Left ventricle myocardium inferior (tissue), 1 donor: ENCODE measurements at regions not wholly inside any gene's neighbourhood (a gene's known extent, or its start where the extent isn't known, plus 50 kb on each side); places are given as distances from the start of the nearest gene placed in this dataset.
A peak's percentile ranks its signal among the peaks of the same experiment; 100 is the strongest.

Source experiments
- DNase-seq: peaks from one replicate; pipeline ENCODE4 v3.0.0-alpha.2; 2020
- H3K27ac ChIP-seq: fragments of 200-600 bp; replicated peaks from 2 replicates; pipeline ENCODE4 v1.8.0; 2021
- H3K27me3 ChIP-seq: fragments of 200-600 bp; 2 replicates; pipeline ENCODE4 v1.8.0; 2021; ENCODE audit warnings: low read depth
- H3K36me3 ChIP-seq: fragments of 200-600 bp; 2 replicates; pipeline ENCODE4 v1.8.0; 2021
- H3K4me1 ChIP-seq: fragments of 200-600 bp; 2 replicates; pipeline ENCODE4 v1.8.0; 2021
- H3K4me3 ChIP-seq: fragments of 200-600 bp; 2 replicates; pipeline ENCODE4 v1.8.0; 2021; ENCODE audit warnings: mild to moderate bottlenecking, moderate library complexity
- H3K9me3 ChIP-seq: fragments of 200-600 bp; replicated peaks from 2 replicates; pipeline ENCODE4 v1.8.0; 2021
- CTCF ChIP-seq: fragments of 200-600 bp; IDR thresholded peaks from 2 replicates; pipeline ENCODE4 v1.8.0; 2021; ENCODE audit warnings: antibody characterized with exemption, mild to moderate bottlenecking, borderline replicate concordance
- intact Hi-C: fragments of 100-400 bp; cut with micrococcal nuclease; formaldehyde crosslinking; loops from one replicate; pipeline ENCODE4 v1.11.0; 2022
- donor health status: DM: no; HTN: yes; CAD: no; lungs with severe emphysema.

- no peak overlapping the region for H3K4me3 ChIP-seq
- no peaks in the 10 kb centered on the region for H3K36me3 ChIP-seq
- TF ChIP-seq CTCF: no peak
- H3K27me3 ChIP-seq: no peaks in the 10 kb centered on the region
- H3K9me3 ChIP-seq: no peaks in the 10 kb centered on the region
- no peak overlapping the region for H3K27ac ChIP-seq
- intact Hi-C loops: no loop called here
- no peak for DNase-seq
- H3K4me1 ChIP-seq: peaks cover 19% of the 10 kb centered on the region
Observed at GRCh38 chr3:182240474-182240873, 528.7 kb downstream of the SOX2 start.

- H3K36me3 ChIP-seq: no peaks in the 10 kb centered on the region
- no peaks in the 10 kb centered on the region for H3K27me3 ChIP-seq
- peak overlapping the region; percentile 79 for H3K27ac ChIP-seq
- H3K9me3 ChIP-seq: no peaks in the 10 kb centered on the region
- H3K4me3 ChIP-seq: no peak overlapping the region
- no peak for TF ChIP-seq CTCF
- intact Hi-C loops: no loop called here
- no peak for DNase-seq
- peaks cover 19% of the 10 kb centered on the region for H3K4me1 ChIP-seq
Observed at GRCh38 chr3:182241196-182241765, 529.6 kb downstream of the SOX2 start.

- Histone ChIP-seq H3K4me1 (peaks cover 19% of the 10 kb centered on the region), H3K9me3 (no peaks in the 10 kb centered on the region), H3K36me3 (no peaks in the 10 kb centered on the region), H3K4me3 (no peak overlapping the region), H3K27me3 (no peaks in the 10 kb centered on the region), H3K27ac (peak overlapping the region; percentile 79)
- no peak for TF ChIP-seq CTCF
- DNase-seq: peak; percentile 48
- intact Hi-C loops: no loop called here
Observed at GRCh38 chr3:182241766-182242488, 530.2 kb downstream of the SOX2 start.

- no peaks in the 10 kb centered on the region for H3K27me3 ChIP-seq
- no peaks in the 10 kb centered on the region for H3K36me3 ChIP-seq
- no peak for DNase-seq
- H3K27ac ChIP-seq: peak overlapping the region; percentile 79
- H3K9me3 ChIP-seq: no peaks in the 10 kb centered on the region
- no peak for TF ChIP-seq CTCF
- peaks cover 19% of the 10 kb centered on the region for H3K4me1 ChIP-seq
- intact Hi-C loops: no loop called here
- no peak overlapping the region for H3K4me3 ChIP-seq
Observed at GRCh38 chr3:182242489-182242942, 530.8 kb downstream of the SOX2 start.

GRCh38 chr3:182243625-182244024 is 531.9 kb downstream of the SOX2 start:
- peak overlapping the region; percentile 79 for H3K27ac ChIP-seq
- TF ChIP-seq CTCF: no peak
- H3K27me3 ChIP-seq: no peaks in the 10 kb centered on the region
- H3K36me3 ChIP-seq: no peaks in the 10 kb centered on the region
- H3K4me3 ChIP-seq: no peak overlapping the region
- no peaks in the 10 kb centered on the region for H3K9me3 ChIP-seq
- DNase-seq: no peak
- intact Hi-C loops: no loop called here
- H3K4me1 ChIP-seq: peaks cover 15% of the 10 kb centered on the region
